RPMI7951 (cell line): ENCODE measurements at regions not wholly inside any gene's neighbourhood (a gene's known extent, or its start where the extent isn't known, plus 50 kb on each side); places are given as distances from the start of the nearest gene placed in this dataset.

Source experiments
- DNase-seq: peaks from one replicate; pipeline ENCODE4 v3.0.0-alpha.2; 2012; ENCODE audit warnings: low read depth

DNA sequence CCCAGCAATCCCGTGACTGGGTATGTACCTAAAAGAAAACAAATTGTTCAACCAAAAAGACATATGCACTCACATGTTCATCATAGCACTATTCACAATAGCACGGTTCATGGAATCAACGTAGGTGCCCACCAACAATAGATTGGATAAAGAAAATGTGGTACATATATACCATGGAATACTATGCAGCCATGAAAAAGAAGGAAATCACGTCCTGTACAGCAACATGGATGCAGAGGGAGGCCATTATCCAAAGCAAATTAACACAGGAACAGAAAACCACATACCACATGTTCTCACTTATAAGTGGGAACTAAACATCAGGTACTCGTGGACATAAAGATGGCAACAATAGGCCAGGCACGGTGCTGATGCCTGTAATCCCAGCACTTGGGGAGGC is 207.9 kb upstream of the TNP1 start:
- no peak for DNase-seq

DNA sequence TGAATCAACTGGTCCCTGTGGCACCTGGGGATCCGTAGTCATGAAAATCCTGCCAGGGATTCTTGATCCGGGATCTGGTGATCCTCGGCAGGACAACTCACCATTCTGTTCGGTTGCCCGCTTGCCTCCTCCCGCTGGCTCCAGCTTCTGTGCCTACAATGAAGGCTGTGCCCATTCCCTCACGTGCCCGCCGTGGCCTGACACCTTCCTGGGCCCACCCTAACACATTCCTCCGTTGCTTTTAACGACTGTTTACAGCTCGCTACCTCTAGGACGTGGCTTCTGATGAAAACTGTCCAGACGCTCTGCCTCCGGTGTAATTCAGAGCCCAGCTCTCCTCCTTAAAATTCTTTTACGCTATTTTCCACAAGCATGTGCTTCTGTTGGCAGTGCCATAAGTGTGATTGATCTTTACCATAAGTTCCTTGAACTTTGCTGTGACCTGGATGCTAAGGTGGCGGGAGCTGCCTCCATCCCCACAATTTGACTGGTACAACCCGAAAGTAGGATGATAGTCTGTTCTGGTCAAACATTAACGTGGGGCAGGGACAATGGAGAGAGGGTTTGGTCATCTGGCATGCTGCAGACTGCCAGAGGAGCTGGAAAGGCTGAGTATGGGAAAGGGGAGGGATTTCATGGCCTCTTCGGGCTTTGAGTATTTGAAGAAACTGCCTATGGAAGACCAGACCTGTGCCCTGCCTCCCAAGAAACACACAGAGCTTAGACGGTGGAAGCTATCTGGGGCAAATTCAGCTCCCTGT is 206.8 kb upstream of the TNP1 start:
- no peak for DNase-seq

DNA sequence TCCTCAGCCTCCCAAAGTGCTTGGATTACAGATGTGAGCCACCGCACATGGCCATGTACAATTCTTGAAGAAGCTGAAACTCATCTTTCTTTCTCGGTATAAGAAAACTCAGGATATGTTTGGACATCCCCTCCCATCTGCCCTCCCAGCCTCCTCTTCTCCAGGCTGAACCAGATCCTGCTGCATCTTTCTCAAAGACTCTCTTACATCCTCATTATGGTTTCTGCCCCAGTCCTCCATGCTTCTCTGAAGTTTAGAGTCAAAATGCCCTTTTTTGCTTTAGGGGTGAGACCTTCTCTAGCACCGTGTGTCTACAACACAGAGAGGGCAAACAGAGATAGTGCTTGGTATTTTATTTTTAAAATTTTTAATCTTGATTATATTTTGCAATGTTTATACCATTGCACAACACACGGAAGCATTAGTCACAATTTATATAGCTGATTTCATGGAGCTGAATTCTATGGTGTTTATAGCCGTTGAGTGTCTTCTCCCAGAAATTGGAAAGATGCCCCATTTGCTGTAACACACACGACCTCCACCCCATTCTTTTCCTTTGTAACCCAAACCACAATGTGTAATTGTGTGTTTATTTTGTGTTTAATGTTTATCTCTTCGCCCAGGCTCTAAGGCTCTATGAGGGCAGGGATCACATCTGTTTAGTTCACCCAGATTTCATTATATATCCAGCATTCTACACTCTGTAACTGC is 206.0 kb upstream of the TNP1 start:
- peak; percentile 83 for DNase-seq

DNA sequence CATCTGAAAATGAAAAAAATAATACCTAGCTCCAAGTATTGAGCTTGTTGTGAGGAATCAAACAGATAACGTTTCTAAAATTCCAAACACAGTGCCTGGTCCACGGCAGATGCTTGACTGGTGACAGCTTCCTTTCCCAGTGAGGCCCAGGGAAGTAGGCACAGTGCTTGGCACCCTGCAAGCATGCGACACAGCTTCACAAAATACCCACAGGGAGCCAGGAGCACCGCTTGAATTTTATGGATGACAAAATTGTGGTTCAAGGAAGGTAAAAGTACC is 205.1 kb upstream of the TNP1 start:
- no peak for DNase-seq

DNA sequence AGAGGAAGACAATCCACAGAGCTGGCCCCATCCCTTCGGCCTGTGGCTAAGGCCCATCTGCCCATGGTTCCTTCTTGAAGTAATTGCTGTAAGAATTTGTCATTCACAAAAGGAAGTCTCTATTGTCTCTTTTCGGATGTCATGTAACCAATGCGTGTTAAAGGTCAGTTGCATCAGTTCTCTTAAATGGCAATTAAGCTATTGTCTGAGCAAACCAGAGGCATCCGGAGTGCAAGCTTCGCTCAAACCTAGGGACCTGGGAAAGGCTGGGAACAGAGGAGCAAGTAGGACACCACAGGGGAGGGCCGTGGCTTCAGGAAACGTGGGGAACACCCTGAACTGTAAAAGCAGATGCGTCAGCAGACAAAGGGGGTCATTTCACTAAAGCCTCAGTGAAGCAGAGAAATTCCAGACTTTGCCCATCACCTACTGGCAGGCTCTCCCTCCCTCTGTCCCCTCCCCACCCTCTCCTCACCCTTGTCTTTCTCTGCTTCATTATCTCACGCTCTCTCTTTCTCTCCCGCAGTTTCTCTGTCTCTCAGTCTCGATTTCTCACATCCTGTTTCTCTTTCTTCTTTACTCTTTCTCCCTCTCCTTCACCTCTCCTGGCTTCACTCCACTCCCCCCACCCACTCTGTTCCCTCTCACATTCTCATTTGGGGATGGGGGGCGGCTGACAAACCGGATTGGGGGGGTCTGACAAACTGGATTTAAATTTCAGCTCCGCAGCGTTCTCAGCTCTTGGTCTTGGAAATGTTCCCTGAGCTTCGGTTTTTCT is 204.6 kb upstream of the TNP1 start:
- no peak for DNase-seq

DNA sequence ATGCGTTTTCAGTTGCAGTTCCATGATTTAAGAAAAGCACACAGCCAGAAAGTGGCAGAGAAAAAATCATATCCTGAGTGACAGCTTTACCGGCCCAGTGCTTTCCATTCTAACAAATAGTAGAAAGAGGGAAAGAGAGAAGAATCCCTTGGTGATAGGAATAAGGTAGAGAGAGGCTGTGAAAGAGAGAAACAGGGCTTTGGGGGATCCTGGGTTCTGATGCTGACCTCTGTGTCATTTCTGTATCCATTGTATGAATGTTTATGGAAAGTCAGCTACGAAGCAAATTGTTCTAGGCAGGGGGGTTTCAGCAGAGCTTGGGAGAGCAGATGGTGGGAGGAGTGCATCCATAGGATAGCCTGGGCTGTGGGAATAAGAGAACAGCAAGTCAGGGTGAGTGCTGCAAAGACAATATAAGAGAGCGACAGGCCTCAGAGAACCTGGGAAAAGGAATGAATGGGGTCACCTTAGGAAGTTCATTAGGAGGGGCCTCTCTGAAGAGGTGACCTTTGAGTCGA is 203.4 kb upstream of the TNP1 start:
- DNase-seq, result no peak

DNA sequence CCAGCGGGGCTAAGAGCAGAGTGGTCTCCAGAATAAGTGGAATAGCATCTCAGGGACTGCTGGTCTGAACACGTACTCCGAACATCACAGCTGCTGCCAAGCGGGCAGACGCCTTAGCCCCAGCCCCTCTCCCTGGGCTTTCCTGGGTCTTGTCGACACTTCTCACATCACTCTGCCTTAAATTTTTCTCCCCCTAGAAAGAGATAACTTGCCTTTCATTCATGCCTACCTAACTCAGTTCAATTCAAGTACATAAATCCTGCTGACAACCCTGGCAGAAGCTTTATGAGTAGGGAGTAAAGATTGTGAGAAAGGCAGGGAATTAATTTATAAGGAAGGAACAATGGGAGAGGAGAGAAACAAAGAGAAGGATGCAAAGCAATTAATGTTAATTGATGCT is 202.9 kb upstream of the TNP1 start:
- no peak for DNase-seq

DNA sequence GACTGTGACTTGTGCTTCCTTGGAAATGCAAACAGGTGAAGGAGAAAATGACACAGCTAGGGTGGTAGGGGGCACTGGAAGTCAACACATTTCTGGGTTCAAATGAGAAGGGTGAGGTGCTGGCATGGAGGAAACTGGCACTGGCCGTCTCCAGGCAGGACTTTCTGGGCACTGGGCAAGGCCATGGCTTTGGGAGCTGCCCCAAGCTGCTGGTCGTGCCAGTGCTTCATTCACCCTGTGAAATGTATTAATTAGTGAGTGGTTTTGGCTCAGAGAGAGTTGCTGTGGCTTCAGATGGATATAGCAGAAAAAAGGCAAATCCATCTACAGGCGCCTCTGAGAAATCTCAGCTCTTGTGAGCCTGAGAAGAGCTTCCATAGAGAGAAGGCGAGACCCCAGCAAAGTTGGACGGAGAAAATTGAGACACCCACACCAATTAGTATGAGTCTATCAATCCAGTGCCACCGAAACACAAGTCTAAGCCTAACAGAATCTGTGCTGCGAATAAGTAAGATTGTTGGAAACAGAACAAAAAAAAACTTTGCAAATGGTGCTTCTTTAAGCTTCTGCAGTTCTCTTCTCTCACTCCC is 202.1 kb upstream of the TNP1 start:
- no peak for DNase-seq

DNA sequence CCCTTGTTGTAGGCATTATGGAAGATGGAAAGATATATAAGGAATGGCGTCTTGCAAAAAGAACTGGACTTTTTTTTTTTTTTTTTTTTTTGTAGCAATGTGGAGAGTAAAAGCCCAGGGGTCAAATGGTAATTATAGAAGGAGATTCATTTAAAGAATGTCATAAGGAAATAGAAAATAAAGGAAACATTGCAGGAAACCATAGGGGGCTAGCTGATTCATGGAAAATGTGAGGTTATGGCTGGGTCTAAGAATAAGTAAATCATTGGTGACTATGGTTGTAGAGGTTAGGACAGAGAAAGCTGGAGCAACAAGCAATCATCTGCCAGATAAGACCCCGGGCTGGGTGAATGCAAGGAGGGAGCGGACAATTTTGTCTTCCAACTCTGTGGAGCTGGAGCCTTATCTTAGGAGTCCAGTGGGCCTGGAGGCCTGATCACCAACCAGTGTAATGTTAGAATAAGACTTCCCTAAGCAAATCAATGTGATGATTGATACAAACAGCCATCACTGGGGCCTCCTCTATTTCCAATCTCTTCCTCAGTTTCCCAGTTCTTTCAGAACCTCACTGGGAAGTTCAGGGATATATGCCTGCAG is 201.2 kb upstream of the TNP1 start:
- DNase-seq, result no peak

DNA sequence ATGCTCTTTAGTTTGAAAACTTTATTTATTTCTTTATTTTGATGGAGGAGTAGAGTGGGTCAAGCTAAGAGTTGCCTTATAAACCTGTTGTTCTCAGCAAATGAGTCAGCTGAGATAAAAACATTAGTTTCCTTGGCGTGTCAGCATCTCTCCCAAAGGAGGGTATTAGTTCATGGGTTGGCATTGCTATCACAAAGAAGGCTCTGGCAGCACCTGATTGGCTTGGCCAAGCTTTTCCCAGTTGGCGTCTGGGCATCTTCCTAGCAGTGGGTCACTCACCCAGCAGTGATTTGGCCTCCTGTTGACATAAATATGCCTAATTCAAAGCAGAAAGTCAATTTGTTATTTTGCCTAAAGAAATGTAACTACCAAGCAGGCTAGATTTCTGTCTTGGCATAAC is 200.7 kb upstream of the TNP1 start:
- DNase-seq, result no peak

DNA sequence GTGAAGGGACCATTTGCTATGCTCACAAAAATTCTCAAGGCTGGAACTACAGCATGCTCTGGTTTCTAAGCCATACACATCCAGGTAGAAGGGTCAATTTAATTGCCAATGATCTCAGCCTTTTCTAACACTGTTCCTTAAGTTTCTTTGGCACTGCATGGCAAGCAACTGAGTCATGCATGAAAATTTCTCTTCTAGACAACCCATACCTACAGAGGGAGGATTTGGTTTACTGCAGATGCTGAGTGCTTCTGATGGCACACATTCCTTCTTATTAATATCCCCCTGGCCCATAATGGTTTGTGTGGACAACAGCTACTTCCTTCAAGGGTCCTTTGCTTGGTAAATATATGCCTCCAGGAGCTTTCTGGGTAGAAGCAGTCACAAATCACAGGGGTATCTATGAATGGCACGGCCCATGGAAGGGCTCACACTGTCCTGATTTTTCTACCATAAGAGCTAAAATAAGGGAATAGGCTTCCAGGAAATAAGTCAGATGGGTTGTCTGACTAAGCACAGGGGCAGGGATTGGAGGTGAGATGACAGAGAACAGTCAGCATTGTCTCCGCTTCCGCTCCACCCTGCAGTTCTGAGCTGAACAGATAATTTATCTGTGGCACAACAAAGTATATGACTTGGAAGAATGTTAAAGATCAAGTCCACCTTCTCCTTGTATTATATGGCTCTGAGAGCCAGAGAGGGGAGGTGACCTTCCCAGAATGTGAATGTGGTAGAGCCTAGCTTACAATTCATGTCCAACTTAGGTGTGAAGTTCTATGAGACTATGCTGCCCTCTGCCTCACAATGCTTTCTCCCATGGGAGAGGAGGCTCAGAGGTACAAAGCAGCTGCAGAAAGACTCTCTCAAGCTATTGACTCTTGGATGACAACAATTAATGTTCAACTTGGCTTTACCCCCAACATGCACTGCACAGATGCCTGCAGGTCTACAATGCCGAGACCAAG is 199.2 kb upstream of the TNP1 start:
- DNase-seq, result no peak

DNA sequence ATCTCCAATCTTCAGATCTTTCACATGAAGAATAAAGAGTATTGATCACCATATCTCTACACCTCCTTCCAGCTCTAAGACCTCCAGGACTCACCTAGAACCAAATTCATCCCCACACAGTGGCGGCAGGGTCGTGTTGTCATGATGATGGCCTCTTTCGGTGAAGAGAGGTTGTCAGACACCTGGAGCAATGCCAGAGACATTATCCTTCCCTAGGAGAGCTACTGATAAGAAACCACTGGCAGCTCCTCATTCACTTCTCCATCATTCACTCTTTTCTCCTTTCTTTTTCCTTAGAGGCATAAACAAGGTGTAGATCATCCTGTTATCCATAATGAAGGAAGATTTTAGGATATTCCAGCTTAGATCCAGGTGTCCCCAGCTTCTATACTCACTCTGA is 197.9 kb upstream of the TNP1 start:
- no peak for DNase-seq

DNA sequence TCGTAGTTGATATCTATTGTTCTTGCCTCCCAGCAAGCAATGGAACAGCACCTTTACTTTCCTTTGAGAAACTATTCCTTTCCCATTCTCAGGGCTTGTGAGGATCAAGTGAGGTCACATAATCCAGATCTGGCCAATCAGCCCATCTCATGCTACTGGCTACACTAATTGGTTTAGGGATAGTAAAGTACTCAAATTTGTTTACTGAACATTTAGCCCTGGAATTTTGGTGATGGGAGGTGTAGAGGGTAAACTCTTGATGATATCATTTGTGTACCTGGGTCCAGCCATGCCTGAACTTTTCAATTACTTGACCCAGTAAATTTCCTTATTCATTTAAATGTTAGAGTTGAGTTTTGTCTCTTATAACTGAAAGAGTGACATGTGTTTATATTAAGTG is 195.8 kb upstream of the TNP1 start:
- DNase-seq, result no peak

DNA sequence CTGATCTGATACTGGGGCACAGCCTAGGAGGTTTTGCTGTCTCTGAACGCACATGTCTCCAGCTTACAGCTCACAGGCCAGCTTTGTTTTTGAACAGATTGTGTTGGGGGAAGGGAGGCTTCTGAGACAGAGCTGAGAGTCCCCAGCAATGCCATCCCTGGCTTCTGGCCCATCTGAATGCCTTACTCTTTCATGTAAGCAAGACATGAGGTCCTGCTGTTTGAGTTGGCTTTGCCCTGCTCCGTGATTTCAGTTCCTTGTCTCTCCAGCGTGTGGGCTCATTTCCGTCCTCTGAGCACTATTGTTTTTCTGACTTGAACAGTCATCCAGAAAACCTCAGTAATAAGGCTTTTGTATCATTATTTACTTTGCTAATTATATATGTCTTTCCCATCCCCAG is 194.9 kb upstream of the TNP1 start:
- peak; percentile 50 for DNase-seq

DNA sequence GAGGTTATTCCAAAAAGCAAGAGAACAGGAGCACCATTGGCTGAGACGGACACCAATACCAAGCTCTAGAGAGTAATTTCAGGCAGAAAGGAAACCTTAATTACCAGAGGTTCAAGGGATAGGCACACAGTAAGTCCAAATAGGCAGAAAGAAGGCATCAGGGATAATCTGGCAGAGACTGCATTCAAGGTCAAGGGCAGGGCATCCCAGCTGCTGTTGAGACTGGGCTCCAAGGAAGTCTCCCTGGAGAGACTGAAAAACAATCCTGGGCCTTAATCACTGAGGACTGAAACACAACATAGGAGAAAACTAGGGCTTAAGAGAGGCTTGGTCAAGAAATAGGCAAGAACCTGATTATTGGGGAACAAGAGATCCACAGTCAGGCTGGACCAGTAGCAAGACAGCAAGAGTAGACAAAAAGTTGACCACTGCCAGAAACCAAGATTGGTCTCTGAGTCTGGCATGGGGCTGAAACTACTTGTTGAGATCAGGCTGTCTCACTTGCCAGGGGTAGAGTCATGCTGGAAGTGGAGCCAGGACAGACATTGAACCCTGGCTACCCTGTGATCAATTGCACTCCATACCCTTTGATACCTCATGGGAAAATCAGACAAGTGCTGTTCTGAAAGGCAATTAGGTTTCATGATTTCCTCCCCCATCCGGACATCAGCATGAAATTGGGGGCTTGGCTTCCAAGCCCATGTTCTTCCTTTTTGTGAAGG is 193.2 kb upstream of the TNP1 start:
- no peak for DNase-seq

DNA sequence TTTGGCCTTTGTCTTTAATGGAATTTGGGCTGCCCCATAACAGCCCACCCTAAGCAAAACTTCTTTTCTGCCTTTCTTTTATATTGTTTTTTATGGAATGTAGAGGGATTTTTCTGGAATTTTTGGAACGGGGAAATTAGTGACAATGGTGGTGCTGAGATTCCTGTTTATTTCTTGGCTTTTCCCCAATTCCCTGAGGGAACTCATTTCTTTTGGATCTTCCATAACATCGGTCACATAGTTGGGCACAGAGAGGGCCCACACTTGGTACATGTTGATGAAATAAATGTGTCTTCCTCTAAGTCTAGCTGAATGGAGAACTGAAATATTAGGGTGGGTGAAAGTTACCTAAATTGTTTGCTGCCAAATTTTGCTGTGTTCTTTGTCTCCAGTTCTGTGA is 191.6 kb upstream of the TNP1 start:
- no peak for DNase-seq

DNA sequence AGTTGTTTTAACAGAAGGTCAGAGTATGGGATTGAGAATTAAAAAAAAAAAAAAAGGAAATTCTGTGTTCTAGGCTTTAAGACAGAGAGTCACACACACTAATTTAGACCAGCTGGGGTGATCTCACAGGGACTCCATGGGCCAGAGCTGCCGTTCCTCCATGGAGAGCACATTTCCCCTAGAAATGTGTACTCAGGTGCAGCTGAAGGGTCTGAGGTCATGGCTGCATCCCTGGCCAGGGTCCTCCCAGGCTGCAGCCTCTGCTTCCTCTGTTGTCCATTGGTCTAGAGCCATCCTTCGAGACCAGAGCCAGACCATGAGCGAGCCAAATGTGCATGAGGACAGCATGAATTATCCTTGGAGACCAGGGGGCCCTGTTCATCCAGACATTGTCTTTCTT is 190.1 kb upstream of the TNP1 start:
- DNase-seq, result no peak

DNA sequence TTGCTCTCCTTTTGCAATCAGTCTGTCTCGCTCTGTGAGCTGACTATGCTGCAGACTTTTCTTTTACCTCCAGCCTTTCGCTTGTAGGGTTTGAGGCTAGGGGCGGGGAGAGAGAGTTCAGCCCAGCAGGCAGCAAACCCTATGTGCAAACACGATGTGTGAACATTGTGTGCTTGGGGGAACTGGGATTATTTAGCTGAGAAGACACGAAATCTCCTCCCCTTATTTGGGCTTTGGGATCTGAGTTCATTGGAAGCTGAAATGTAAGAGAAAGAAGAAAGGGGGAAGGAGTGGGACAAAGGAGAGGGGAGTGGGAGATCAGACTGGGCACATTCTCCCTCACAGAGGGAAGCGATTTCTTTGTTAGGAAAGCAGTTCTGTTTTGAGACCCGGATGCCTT is 189.6 kb upstream of the TNP1 start:
- no peak for DNase-seq

DNA sequence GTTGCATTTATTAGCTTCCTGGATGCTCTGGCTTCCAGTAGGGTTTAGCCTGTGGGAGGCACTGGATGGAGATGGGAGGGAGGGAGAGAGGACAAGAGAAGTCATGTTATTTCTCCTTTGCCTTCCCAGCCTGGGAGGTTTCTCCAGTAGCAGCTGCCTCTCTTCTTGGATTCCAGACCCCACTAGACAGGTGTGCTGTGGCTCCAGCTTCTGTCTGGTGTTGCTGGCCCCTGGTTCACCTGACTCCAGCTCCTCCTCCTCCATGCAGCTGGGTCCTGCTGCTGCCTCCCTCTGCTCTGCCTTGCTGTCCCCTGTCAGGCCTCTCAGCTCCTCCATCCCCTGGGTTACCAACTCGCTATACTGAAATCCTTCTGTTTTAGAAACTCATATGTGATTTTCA is 188.9 kb upstream of the TNP1 start:
- DNase-seq, result no peak

DNA sequence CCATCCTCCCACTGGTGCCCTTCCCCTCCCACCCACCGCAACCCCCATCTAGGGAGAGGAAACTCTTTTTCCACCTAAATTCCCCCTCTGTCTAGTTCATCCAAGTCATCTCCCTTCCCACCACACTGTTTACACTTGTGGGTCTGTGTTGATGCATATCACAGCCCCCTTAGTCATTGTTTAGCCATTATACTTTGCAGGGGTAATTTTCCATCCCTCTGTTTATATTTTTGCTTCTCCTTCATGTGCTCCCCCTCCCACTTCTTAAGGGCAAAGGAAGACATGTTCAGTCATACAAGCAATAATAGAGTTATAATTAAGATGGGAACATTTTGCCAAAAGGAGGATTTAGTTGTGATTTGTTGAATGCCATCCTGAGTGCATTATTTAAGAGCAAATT is 187.8 kb upstream of the TNP1 start:
- DNase-seq, result peak; percentile 20
